ENCODE measurements at regions not wholly inside any gene's neighbourhood (a gene's known extent, or its start where the extent isn't known, plus 50 kb on each side); places are given as distances from the start of the nearest gene placed in this dataset.

- TF ChIP-seq, protein P1, sequence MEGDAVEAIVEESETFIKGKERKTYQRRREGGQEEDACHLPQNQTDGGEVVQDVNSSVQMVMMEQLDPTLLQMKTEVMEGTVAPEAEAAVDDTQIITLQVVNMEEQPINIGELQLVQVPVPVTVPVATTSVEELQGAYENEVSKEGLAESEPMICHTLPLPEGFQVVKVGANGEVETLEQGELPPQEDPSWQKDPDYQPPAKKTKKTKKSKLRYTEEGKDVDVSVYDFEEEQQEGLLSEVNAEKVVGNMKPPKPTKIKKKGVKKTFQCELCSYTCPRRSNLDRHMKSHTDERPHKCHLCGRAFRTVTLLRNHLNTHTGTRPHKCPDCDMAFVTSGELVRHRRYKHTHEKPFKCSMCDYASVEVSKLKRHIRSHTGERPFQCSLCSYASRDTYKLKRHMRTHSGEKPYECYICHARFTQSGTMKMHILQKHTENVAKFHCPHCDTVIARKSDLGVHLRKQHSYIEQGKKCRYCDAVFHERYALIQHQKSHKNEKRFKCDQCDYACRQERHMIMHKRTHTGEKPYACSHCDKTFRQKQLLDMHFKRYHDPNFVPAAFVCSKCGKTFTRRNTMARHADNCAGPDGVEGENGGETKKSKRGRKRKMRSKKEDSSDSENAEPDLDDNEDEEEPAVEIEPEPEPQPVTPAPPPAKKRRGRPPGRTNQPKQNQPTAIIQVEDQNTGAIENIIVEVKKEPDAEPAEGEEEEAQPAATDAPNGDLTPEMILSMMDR (IDR thresholded peaks at IDR 0.05), result no peak
- no peak for TF ChIP-seq POLR2A (IDR thresholded peaks at IDR 0.05)
Observed at GRCh38 chr11:22516111-22516510, 109.5 kb downstream of the FANCF start.

Measured in body of pancreas (tissue), 4 donors.